ENCODE measurements at regions not wholly inside any gene's neighbourhood (a gene's known extent, or its start where the extent isn't known, plus 50 kb on each side); places are given as distances from the start of the nearest gene placed in this dataset.

DNA sequence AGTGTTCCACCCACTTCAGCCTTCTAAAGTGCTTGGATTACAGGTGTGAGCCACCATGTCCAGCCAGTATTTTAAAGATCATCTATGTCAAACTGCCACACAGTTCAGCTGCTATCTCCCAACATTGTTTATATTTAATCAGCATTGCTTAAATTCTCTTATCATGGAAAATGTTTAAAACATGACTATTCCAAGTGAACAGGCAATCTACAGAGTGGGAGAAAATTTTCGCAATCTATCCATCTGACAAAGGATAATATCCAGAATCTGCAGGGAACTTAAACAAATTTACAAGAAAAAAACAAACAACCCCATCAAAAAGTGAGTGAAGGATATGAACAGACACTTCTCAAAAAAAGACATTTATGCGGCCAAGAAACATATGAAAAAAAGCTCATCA lies 69.4 kb upstream of the NAV3 start:
- no peak for DNase-seq (ENCODE audit: extremely low read depth, low read depth)
- TF ChIP-seq, protein P1, sequence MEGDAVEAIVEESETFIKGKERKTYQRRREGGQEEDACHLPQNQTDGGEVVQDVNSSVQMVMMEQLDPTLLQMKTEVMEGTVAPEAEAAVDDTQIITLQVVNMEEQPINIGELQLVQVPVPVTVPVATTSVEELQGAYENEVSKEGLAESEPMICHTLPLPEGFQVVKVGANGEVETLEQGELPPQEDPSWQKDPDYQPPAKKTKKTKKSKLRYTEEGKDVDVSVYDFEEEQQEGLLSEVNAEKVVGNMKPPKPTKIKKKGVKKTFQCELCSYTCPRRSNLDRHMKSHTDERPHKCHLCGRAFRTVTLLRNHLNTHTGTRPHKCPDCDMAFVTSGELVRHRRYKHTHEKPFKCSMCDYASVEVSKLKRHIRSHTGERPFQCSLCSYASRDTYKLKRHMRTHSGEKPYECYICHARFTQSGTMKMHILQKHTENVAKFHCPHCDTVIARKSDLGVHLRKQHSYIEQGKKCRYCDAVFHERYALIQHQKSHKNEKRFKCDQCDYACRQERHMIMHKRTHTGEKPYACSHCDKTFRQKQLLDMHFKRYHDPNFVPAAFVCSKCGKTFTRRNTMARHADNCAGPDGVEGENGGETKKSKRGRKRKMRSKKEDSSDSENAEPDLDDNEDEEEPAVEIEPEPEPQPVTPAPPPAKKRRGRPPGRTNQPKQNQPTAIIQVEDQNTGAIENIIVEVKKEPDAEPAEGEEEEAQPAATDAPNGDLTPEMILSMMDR (IDR thresholded peaks at IDR 0.05; ENCODE audit: low read depth, low read length, missing control alignments), result no peak
- H3K4me3 ChIP-seq (replicated peaks; ENCODE audit: low read depth, low read length), result no peak overlapping the region

DNA sequence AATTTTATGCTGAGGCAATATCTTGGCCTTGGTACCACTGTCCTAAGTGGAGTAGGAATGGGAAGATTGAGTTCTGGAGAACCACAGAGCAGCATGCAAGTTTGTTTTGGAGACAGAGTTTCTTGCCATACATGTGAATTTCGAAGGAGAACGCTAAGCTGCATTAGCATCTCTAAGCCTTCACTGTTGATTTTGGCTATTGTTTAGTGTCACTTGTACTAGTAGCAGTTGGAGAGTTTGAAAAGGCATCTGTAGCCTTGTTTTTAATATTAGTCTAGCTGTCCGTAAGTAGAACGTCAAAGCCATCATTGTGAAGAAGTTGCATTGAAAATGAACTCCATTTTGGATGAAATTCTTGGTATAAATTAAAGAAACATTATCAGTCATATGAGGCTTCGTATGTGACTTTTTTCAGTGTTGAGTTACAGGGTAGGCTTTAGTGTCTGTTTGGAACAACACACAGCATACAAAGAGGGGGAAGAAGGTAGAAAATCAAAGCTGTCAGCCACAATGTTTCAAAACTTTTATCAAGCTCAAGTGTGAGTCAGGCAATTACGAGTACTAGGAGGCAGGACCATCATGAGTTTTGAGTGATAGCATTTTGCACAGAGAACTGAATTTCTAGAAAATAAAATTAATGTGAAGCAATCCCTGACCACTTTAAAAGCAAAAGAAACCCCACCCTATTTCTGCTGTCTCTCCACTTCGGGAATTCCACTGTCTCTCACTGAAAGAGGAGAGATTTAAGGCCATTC lies 70.2 kb upstream of the NAV3 start:
- DNase-seq (ENCODE audit: extremely low read depth, low read depth), result no peak
- H3K4me3 ChIP-seq (replicated peaks; ENCODE audit: low read depth, low read length), result no peak overlapping the region
- TF ChIP-seq, protein P1 (IDR thresholded peaks at IDR 0.05; ENCODE audit: low read depth, low read length, missing control alignments), result no peak

DNA sequence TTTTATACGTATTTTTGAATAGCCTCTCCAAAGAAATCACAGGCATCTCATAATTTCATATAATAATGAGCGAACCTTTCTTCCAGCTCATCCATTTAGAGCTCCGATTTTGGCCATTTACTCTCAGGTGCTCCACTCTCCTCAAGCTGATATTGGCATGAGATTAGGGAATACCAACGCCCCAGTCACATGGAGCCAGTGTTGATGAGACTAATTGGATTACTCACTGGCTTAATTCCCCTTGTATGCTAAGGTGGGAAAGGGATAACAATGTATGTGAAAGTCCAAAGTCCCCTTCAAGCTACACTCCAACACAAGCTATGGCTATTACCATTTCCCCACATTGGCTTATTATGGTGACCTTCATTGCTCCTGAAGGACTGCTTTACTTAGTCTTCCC lies 76.6 kb upstream of the NAV3 start:
- TF ChIP-seq, protein P1 (IDR thresholded peaks at IDR 0.05; ENCODE audit: low read depth, low read length, missing control alignments), result no peak
- no peak overlapping the region for H3K4me3 ChIP-seq (replicated peaks; ENCODE audit: low read depth, low read length)
- DNase-seq (ENCODE audit: extremely low read depth, low read depth), result no peak

DNA sequence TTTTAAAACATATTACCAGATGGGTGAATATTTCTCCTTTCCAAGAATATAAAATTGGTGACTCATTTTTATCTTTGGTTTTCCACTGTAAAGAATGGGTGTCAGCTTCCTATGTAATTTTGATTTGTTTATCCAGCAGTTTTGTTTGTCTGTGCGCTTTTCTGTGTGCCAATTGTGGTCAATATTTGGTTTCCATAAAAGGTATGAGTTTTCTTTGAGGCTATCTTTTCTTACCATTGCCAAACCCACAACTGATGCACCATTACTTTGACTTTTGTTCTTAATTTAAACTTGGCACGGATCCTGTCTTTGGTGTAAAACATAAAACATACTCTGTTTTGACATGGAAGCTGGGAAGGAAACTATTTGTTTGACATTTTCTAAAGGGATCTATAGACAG lies 78.8 kb upstream of the NAV3 start:
- TF ChIP-seq, protein P1 (IDR thresholded peaks at IDR 0.05; ENCODE audit: low read depth, low read length, missing control alignments), result no peak

DNA sequence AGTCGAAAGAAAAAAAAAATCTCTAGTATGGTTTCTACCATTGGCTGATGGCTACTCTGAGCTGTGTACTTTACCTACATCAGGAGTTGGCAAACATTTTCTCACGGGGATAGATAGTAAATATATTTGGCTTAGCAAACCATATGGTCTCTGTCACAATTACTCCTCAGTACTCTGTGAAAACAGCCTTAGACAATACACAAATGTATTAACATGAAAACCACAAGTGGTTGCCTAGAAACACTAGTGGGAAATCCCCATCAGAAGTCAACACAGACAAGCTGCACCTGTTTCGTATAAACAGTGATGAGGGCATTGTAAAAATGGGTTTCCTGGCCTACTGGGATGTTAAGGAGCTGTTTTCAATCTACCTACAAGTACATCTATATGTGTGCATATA lies 84.6 kb upstream of the NAV3 start:
- H3K4me3 ChIP-seq (replicated peaks; ENCODE audit: low read depth, low read length), result no peak overlapping the region
- DNase-seq (ENCODE audit: extremely low read depth, low read depth), result peak; percentile 60
- TF ChIP-seq, protein P1 (IDR thresholded peaks at IDR 0.05; ENCODE audit: low read depth, low read length, missing control alignments), result no peak

More for the DNA sequence above, 78.8 kb upstream of the NAV3 start:
- peak; percentile 63 for DNase-seq (ENCODE audit: extremely low read depth, low read depth)
- no peak overlapping the region for H3K4me3 ChIP-seq (replicated peaks; ENCODE audit: low read depth, low read length)

DNA sequence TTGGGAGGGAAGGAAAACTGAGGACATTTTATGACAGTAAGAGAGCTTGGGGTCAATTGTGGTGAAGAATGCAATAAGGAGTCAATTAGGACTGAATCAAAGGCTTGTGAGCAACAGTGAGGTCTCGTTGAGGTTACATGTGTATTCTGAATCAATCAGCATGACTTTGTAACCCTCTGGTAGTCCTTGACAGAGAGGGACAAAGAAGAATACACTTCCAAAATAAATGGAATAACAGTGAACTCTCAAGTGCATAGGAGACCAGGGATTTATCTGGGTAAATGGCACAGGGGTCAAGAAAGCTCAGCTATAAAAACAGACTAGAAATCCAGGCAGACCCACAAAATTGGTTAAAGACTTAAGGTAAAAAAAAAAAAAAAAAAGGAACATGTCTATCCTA lies 85.1 kb upstream of the NAV3 start:
- TF ChIP-seq, protein P1 (IDR thresholded peaks at IDR 0.05; ENCODE audit: low read depth, low read length, missing control alignments), result no peak
- DNase-seq (ENCODE audit: extremely low read depth, low read depth), result no peak

DNA sequence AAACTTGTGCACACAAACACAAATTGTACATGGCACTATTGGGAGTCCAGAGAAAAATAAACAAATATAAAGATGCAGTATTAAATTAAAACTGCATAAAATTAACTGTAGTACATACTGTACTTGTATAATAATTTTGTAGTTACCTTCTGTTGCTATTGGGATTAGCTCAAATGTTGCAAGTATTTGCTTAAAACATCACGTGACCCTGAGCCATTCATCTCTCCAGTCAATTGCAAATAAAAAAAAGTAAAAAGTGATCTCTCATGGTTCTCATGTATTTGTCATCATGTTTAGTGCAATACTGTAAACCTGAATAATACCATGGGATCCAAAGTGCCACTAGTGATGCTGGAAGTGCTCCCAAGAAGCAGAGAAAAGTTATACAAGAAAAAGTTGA lies 88.1 kb upstream of the NAV3 start:
- no peak overlapping the region for H3K4me3 ChIP-seq (replicated peaks; ENCODE audit: low read depth, low read length)
- no peak for DNase-seq (ENCODE audit: extremely low read depth, low read depth)
- TF ChIP-seq, protein P1 (IDR thresholded peaks at IDR 0.05; ENCODE audit: low read depth, low read length, missing control alignments), result no peak

More for the DNA sequence above, 85.1 kb upstream of the NAV3 start:
- no peak overlapping the region for H3K4me3 ChIP-seq (replicated peaks; ENCODE audit: low read depth, low read length)
